ENCODE measurements at regions not wholly inside any gene's neighbourhood (a gene's known extent, or its start where the extent isn't known, plus 50 kb on each side); places are given as distances from the start of the nearest gene placed in this dataset.

GRCh38 chr1:244273845-244274619, 177.7 kb downstream of the ADSS2 start:
- H3K27me3 ChIP-seq: no peaks in the 10 kb centered on the region
- no peaks in the 10 kb centered on the region for H3K9me3 ChIP-seq
- WGBS: 40% methylated on average over 13 of the region's 13 CpGs
- no peaks in the 10 kb centered on the region for H3K36me3 ChIP-seq
- no peak for DNase-seq (ENCODE audit: low spot score in 2 of 2)
- TF ChIP-seq, protein P1, sequence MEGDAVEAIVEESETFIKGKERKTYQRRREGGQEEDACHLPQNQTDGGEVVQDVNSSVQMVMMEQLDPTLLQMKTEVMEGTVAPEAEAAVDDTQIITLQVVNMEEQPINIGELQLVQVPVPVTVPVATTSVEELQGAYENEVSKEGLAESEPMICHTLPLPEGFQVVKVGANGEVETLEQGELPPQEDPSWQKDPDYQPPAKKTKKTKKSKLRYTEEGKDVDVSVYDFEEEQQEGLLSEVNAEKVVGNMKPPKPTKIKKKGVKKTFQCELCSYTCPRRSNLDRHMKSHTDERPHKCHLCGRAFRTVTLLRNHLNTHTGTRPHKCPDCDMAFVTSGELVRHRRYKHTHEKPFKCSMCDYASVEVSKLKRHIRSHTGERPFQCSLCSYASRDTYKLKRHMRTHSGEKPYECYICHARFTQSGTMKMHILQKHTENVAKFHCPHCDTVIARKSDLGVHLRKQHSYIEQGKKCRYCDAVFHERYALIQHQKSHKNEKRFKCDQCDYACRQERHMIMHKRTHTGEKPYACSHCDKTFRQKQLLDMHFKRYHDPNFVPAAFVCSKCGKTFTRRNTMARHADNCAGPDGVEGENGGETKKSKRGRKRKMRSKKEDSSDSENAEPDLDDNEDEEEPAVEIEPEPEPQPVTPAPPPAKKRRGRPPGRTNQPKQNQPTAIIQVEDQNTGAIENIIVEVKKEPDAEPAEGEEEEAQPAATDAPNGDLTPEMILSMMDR (IDR thresholded peaks at IDR 0.05): no peak
- TF ChIP-seq EP300 (IDR thresholded peaks at IDR 0.05) (no peak), POLR2A (IDR thresholded peaks at IDR 0.05) (no peak), POLR2AphosphoS5 (IDR thresholded peaks at IDR 0.05) (no peak)
- H3K4me1 ChIP-seq: peaks cover 5% of the 10 kb centered on the region
- H3K4me3 ChIP-seq: no peak overlapping the region
- no peak overlapping the region for H3K27ac ChIP-seq

GRCh38 chr1:244276646-244277045, 175.1 kb downstream of the ADSS2 start:
- no peaks in the 10 kb centered on the region for H3K9me3 ChIP-seq
- H3K27ac ChIP-seq: no peak overlapping the region
- no peaks in the 10 kb centered on the region for H3K27me3 ChIP-seq
- DNase-seq (ENCODE audit: low spot score in 2 of 2): no peak
- no peak overlapping the region for H3K4me3 ChIP-seq
- WGBS: 44% methylated on average over 3 of the region's 3 CpGs
- no peak for TF ChIP-seq POLR2A (IDR thresholded peaks at IDR 0.05)
- no peak for TF ChIP-seq POLR2AphosphoS5 (IDR thresholded peaks at IDR 0.05)
- H3K36me3 ChIP-seq: no peaks in the 10 kb centered on the region
- H3K4me1 ChIP-seq: peaks cover 5% of the 10 kb centered on the region

DNA sequence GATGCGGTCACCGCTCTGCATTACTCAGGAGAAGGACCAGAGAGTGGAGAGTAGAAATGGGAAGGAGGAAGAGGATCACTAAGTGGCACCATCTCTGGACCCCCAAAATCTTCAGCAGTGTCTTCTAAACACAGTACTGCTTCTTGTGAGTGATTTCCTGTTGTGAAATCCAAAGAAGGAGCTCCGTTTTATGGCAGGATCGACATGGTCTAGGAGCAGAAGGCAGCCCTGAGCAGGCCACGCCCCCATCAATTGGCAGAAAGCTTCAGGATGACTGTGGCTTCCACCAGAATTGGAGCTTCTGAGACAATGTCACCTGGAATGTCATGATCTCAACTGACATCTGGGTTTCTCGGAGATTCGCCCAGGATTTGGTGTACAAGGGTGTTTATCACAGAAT, 171.5 kb downstream of the ADSS2 start:
- no peak for DNase-seq (ENCODE audit: low spot score in 2 of 2)
- TF ChIP-seq POLR2A (IDR thresholded peaks at IDR 0.05): no peak
- TF ChIP-seq POLR2AphosphoS5 (IDR thresholded peaks at IDR 0.05): no peak
- TF ChIP-seq, protein P1 (IDR thresholded peaks at IDR 0.05): no peak
- no peak for TF ChIP-seq EP300 (IDR thresholded peaks at IDR 0.05)
- WGBS: 73% methylated on average over 7 of the region's 7 CpGs
- Histone ChIP-seq H3K36me3 (no peaks in the 10 kb centered on the region), H3K4me1 (no peaks in the 10 kb centered on the region), H3K27ac (no peak overlapping the region), H3K4me3 (no peak overlapping the region), H3K27me3 (no peaks in the 10 kb centered on the region), H3K9me3 (no peaks in the 10 kb centered on the region)

DNA sequence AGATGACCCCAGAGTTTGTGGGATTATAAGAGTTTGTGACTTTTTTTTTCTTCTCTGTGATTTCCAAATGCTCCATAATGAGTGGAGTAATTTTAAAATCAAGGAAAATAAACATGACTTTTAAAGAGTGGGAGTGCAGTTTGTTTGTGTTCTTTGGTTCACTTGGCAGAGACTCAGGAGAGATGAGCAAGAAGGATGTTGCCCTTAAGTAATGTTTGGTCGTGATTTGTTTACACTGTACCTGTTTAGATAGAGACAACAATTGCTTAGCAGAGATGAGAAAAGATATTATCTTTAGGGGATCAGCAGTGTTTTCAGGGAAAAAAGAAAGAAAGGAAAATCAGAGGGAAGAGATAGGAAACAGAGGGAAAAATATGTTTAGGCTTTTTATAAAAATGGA, 170.8 kb downstream of the ADSS2 start:
- no peaks in the 10 kb centered on the region for H3K9me3 ChIP-seq
- no peak overlapping the region for H3K27ac ChIP-seq
- no peak overlapping the region for H3K4me3 ChIP-seq
- H3K36me3 ChIP-seq: no peaks in the 10 kb centered on the region
- H3K27me3 ChIP-seq: no peaks in the 10 kb centered on the region
- 19% methylated on average over 1 of the region's 1 CpG for WGBS
- no peak for DNase-seq (ENCODE audit: low spot score in 2 of 2)
- no peak for TF ChIP-seq POLR2A (IDR thresholded peaks at IDR 0.05)
- TF ChIP-seq EP300 (IDR thresholded peaks at IDR 0.05): no peak
- no peak for TF ChIP-seq POLR2AphosphoS5 (IDR thresholded peaks at IDR 0.05)
- TF ChIP-seq, protein P1 (IDR thresholded peaks at IDR 0.05): no peak
- H3K4me1 ChIP-seq: no peaks in the 10 kb centered on the region

DNA sequence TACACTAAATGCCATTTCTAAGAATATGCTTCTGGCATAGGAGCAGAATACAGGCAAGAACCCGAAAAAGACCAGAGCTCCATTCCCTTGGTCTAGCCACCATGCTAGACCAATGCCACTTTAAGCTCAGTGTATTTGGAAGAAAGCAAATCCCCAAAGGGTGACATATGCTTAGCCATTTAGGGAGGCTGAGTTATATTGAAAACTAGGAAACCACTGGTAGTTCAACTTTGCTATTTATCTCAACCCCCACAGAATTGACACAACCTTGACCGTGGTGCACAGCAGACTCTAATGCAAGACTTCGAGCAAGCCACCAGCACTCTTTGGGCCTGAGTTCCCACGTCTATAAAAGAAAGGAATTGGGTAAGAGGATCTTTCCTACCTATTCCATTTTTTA, 167.9 kb downstream of the ADSS2 start:
- Histone ChIP-seq H3K27me3 (no peaks in the 10 kb centered on the region), H3K4me3 (no peak overlapping the region), H3K9me3 (no peaks in the 10 kb centered on the region), H3K36me3 (no peaks in the 10 kb centered on the region), H3K4me1 (no peaks in the 10 kb centered on the region), H3K27ac (no peak overlapping the region)
- TF ChIP-seq POLR2A (IDR thresholded peaks at IDR 0.05) (no peak), EP300 (IDR thresholded peaks at IDR 0.05) (no peak), POLR2AphosphoS5 (IDR thresholded peaks at IDR 0.05) (no peak)
- WGBS: 87% methylated on average over 4 of the region's 4 CpGs
- DNase-seq (ENCODE audit: low spot score in 2 of 2): no peak

DNA sequence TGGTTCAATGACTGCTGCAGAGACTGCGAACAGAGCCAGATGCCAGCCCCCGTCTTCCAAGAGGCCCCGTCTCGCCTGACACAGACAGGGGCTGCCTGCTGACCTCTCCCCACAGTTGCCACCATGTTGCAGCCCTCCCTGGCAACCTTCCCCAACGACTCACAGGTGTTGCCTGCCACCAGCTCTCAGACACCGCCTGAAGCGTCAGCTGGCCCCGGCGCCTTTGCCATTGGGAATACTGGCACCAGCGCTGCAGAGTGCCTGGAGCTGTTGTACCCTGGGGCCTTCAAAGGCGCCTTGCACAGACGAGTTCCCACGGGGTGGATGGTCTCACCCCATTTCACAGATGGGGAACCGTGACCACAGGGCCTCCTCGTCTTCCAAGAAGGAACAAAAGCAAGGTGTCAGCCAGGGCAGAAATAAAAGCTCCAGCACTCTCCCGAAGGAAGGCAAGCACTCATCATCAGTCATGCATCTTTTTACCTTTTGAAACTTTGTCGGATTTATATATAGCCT, 167.0 kb downstream of the ADSS2 start:
- WGBS: 77% methylated on average over 15 of the region's 17 CpGs
- no peak overlapping the region for H3K4me3 ChIP-seq
- DNase-seq (ENCODE audit: low spot score in 2 of 2): no peak
- H3K4me1 ChIP-seq: no peaks in the 10 kb centered on the region
- H3K36me3 ChIP-seq: no peaks in the 10 kb centered on the region
- no peak overlapping the region for H3K27ac ChIP-seq
- H3K27me3 ChIP-seq: no peaks in the 10 kb centered on the region
- no peak for TF ChIP-seq POLR2A (IDR thresholded peaks at IDR 0.05)
- TF ChIP-seq POLR2AphosphoS5 (IDR thresholded peaks at IDR 0.05): no peak
- TF ChIP-seq EP300 (IDR thresholded peaks at IDR 0.05): no peak
- TF ChIP-seq, protein P1 (IDR thresholded peaks at IDR 0.05): no peak
- no peaks in the 10 kb centered on the region for H3K9me3 ChIP-seq
